ENCODE measurements at regions not wholly inside any gene's neighbourhood (a gene's known extent, or its start where the extent isn't known, plus 50 kb on each side); places are given as distances from the start of the nearest gene placed in this dataset.
"Not testable (repeated sequence)": the region's sequence is repeated elsewhere in the genome, so short reads cannot be mapped to it uniquely, and the experiment has no call there.

GRCh38 chr13:76822698-76823267 is 63.4 kb downstream of the KCTD12 start:
- Histone ChIP-seq H3K27ac (peak overlapping the region in 1 of 4 donors; percentile 67), H3K27me3 (no peaks in the 10 kb centered on the region), H3K36me3 (no peaks in the 10 kb centered on the region), H3K4me3 (no peak overlapping the region), H3K4me1 (peaks cover 0 to 39% (median 0%) of the 10 kb centered on the region in 4 donors), H3K9me3 (no peaks in the 10 kb centered on the region)
- 56 to 67% methylated on average over 2 of the region's 2 CpGs for WGBS, 2 donors
- no peak for DNase-seq (ENCODE audit: low spot score in 2 of 2)
- no peak for TF ChIP-seq CTCF (IDR thresholded peaks at IDR 0.05)
- no peak for TF ChIP-seq POLR2A (IDR thresholded peaks at IDR 0.05)

GRCh38 chr13:76821222-76821621 is 65.0 kb downstream of the KCTD12 start:
- not testable (repeated sequence) for H3K36me3 ChIP-seq; H3K9me3 ChIP-seq; H3K4me3 ChIP-seq; DNase-seq (ENCODE audit: low spot score in 2 of 2); H3K27me3 ChIP-seq
- 50 to 64% methylated on average over 1 of the region's 1 CpG for WGBS, 2 donors
- Histone ChIP-seq H3K4me1 (peaks cover 0 to 38% (median 0%) of the 10 kb centered on the region in 4 donors), H3K27ac (peak overlapping the region in 2 of 4 donors; percentile 36 to 46)

GRCh38 chr13:76820759-76821158 is 65.4 kb downstream of the KCTD12 start:
- DNase-seq (ENCODE audit: low spot score in 2 of 2) = peak; percentile 66 to 75
- 62 to 69% methylated on average over 4 of the region's 4 CpGs for WGBS, 2 donors
- no peak overlapping the region for H3K4me3 ChIP-seq
- H3K9me3 ChIP-seq = no peaks in the 10 kb centered on the region
- H3K4me1 ChIP-seq = peaks cover 0 to 33% (median 0%) of the 10 kb centered on the region in 4 donors
- peak in 1 of 2 donors; percentile 80 for TF ChIP-seq EP300 (IDR thresholded peaks at IDR 0.05)
- peak in 2 of 5 experiments; percentile 24 to 39 for TF ChIP-seq CTCF (IDR thresholded peaks at IDR 0.05)
- no peak for TF ChIP-seq POLR2A (IDR thresholded peaks at IDR 0.05)
- no peaks in the 10 kb centered on the region for H3K27me3 ChIP-seq
- H3K27ac ChIP-seq = peak overlapping the region in 2 of 4 donors; percentile 36
- H3K36me3 ChIP-seq = no peaks in the 10 kb centered on the region

- peaks cover 0 to 47% (median 8%) of the 10 kb centered on the region in 4 donors for H3K4me1 ChIP-seq
These were observed 69.8 kb downstream of the KCTD12 start for GRCh38 chr13:76816394-76816793.

GRCh38 chr13:76815344-76815743 is 70.9 kb downstream of the KCTD12 start:
- no peaks in the 10 kb centered on the region for H3K9me3 ChIP-seq
- WGBS, 2 donors = 81 to 84% methylated on average over 2 of the region's 2 CpGs
- no peak overlapping the region for H3K27ac ChIP-seq
- no peaks in the 10 kb centered on the region for H3K36me3 ChIP-seq
- DNase-seq (ENCODE audit: low spot score in 2 of 2) = no peak
- peaks cover 0 to 36% (median 8%) of the 10 kb centered on the region in 4 donors for H3K4me1 ChIP-seq
- H3K27me3 ChIP-seq = no peaks in the 10 kb centered on the region
- H3K4me3 ChIP-seq = no peak overlapping the region
- no peak for TF ChIP-seq POLR2A (IDR thresholded peaks at IDR 0.05)
- no peak for TF ChIP-seq EP300 (IDR thresholded peaks at IDR 0.05)
- no peak for TF ChIP-seq CTCF (IDR thresholded peaks at IDR 0.05)

More at GRCh38 chr13:76816394-76816793, 69.8 kb downstream of the KCTD12 start:
- TF ChIP-seq CTCF (IDR thresholded peaks at IDR 0.05) (no peak), POLR2A (IDR thresholded peaks at IDR 0.05) (no peak), EP300 (IDR thresholded peaks at IDR 0.05) (no peak)
- H3K4me3 ChIP-seq = no peak overlapping the region
- H3K9me3 ChIP-seq = no peaks in the 10 kb centered on the region
- no peak for DNase-seq (ENCODE audit: low spot score in 2 of 2)
- H3K27me3 ChIP-seq = no peaks in the 10 kb centered on the region
- 84 to 87% methylated on average over 5 of the region's 5 CpGs for WGBS, 2 donors
- no peak overlapping the region for H3K27ac ChIP-seq
- no peaks in the 10 kb centered on the region for H3K36me3 ChIP-seq

Data from tibial nerve (tissue), 4 donors.